NCI-H774 (cell line): ENCODE measurements at regions not wholly inside any gene's neighbourhood (a gene's known extent, or its start where the extent isn't known, plus 50 kb on each side); places are given as distances from the start of the nearest gene placed in this dataset.
"Not testable (repeated sequence)": the region's sequence is repeated elsewhere in the genome, so short reads cannot be mapped to it uniquely, and the experiment has no call there.

ENCODE experiments used
- DNase-seq: peaks from one replicate; lab custom pipeline; 2025; lab: John Stamatoyannopoulos, UW

DNA sequence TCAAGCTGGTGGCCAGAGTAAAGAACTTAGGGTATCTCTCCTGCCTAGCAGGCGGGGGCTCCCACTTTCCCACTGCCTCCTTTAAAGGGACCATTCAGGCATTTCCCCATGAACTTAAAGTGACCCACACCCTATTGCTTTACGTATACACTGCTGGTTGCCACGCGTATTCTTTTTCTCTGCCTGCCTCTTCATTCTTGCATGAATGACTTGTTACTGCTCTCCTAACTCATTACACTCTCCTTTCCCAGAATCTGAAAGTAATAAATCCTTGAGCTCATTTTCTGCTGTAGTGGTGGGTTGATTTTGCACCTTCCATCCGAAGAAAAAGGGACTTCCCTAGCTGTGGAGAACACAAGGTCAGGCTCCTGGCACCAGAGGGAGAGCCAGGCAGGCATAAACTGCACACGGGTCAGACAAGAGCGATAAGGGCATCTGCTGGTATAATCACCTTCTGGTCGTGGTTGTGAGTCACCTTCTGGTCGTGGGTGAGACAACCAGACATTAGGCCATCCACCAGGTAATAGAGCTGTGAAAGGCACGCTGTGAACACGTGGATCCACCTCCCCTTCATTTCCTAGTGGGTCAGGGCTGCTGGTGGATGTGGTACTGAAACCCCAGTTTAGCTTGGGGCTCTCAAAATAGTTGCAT lies 950.3 kb downstream of the SOCS6 start:
- peak; percentile 1 for DNase-seq

DNA sequence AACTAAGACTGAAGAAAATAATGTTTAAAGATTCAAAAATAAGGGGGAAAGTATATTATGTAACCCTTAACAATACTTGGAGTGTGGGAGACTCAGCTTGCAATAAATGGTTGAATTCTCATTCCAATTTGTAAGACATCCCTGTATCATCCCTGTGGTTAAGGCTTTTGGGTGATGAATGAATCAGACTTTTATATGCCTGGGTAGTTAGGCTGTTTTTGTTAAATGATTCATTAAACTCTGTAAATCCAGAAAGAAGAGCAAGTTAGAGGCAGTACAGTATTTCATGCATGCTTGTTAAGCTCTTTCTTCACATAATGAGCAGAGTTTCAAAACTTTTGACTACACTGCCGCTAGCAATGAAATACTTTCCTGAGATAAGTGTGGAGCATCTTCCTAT lies 948.8 kb downstream of the SOCS6 start:
- no peak for DNase-seq

DNA sequence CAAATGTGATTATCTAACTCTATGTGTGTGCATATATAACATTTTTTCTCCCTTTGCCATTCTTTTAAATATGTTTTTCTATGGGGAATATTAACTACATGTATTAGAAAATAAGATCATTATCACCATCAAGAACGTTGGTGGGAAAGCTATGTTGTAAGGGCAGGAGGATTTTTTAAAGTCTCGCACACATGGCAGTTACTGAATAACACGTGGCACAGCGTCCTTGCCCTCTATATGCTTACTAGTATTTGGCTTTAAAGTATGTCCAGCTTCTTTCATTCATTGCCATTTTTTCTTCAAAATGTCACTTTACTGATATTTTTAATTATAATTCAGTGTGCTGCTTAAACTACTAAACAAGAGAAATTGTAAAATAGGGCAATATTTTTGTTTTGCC lies 944.3 kb downstream of the SOCS6 start:
- no peak for DNase-seq

DNA sequence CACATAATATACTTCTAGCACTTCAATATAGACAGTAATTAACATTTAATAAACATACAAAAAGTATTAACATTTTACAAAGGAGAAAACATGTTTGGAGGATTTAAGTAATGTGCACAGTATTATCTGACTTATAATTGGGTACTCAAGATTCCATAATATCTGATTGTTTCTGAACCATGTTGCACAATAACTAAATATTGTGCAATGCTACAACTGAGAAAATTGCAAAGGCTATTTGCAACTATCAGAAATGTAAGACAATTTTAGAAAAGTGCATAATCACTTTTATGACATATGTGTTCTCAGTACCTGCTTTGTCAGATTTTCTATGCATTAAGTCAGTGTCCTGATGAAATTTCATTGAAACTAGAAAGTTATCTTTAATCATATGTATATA lies 934.6 kb downstream of the SOCS6 start:
- no peak for DNase-seq

DNA sequence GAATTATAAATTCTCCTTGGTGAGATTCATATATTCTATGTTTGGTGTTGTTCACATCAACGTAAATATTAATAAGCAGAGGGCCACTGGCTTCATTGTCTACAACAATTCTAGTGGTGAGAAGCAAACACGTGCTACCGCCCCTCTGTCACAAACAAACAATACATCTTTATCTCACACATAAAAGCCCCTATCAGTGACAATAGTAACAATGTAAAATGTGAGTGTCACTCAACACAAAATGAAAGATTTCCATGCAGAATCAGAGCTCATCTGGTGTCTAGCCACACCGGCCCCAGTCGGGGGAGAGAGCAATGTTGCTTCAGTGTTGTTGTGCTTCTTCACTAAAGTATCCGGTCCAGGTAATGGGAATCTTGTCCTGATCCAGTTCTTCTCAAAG lies 932.6 kb downstream of the SOCS6 start:
- DNase-seq, result no peak

DNA sequence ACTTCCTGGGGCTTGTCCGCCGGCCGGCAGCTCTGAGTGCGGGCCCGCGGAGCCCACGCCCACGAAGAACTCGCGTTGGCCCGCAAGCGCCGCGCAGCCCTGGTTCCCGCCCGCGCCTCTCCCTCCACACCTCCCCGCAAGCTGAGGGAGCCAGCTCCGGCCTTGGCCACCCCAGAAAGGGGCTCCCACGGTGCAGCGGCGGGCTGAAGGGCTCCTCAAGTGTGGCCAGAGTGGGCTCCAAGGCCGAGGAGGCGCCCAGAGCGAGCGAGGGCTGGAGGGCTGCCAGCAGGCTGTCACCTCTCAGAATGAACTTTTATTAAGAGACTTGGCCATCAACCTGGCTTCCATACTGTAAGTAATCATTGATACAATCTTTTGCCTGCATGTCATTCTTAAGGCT lies 923.9 kb downstream of the SOCS6 start:
- DNase-seq, result not testable (repeated sequence)

DNA sequence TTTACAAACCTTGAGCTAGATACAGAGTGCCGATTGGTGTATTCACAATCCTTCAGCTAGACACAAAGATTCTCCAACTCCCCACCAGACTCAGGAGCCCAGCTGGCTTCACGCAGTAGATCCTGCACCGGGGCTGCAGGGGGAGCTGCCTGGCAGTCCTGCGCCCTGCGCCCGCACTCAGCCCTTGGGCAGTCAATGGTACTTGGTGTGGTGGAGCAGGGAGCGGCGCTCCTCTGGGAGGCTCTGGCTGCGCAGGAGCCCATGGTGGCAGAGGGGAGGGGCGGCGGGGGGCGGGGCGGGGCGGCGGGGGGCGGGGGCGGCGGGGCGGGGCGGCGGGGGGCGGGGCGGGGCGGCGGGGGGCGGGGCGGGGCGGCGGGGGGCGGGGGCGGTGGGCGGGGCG lies 923.4 kb downstream of the SOCS6 start:
- DNase-seq, result no peak

DNA sequence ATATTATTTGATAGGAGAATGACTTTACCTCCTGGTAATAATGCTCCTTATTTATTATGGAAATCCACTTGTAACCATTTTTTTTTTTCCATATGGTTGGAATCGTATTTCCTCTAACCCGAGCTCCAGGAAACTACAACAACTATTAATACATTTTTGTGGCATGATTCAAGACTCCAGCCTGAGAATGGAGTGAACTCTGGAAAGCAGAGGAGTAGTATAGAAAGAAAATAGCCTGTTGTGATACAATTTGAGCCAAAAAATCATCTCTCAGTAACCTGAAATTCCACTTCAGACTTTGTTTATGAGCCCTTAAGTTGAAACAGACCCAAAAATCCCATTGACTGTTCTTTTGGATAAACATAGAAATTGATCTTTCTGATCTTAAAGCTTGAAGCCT lies 921.1 kb downstream of the SOCS6 start:
- DNase-seq, result no peak

DNA sequence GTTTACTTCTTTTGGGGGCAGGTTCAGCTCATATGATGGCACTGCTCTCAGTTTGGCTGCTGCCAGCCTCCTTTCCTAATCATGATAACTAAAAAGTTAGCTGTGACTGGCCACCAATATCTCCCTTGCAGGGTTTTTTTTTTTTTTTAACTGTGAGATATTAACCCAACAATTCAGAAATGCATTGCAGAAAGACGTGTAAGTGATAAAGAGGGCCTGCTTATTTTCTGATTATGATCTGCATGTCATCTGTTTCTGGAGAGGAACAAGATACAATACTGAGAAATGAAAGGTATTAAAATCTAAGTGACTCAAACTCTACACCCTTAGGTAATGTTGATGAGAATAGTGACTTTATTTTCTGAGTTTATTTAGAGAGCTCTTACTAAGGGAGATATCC lies 905.6 kb downstream of the SOCS6 start:
- no peak for DNase-seq

DNA sequence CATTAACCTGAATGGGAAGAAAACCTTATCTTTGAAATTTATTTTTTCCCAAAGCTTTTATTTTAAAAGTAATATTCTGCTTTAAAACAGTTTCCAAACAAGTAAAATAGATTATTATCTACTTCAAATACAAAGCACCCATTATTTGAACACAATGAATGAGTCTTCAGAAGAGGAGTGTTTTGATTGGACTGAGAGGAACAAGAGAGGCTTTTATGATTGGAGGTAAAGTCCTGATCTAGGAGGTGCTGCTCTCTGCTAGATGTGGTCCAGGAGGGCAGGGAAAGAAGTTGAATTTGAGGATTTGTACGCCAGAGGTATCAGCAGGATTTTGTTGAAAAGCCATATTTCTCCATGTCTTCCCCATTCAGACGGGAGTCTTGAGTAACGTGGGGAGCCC lies 900.7 kb downstream of the SOCS6 start:
- no peak for DNase-seq

DNA sequence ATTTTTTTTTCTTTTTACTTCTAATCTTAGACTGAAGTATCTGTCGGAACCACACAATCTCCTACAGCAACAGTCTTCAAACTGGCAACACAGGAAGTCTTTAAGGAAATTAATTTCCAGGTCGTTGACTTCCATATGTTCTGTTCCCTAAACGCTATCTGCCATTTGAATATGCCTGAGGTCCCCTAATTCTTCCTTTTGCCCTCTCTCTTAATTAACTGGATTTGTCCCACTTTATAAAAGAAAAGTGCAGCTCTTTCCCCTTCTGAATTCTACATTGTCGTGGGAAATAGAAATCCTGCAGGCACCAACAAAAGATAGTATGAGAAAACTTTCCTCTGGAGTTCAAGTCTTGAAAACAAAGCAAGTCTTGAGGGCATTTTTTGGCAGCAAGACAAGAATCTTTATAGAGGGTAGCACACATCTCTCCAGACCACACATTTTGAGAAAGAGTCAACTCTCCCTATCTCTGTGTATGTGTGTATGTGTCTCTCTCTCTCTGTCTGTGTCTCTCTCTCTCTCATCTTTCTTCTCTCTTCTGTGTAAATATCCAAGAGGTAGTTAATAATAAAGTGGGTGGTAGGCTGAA lies 879.8 kb downstream of the SOCS6 start:
- DNase-seq, result no peak

DNA sequence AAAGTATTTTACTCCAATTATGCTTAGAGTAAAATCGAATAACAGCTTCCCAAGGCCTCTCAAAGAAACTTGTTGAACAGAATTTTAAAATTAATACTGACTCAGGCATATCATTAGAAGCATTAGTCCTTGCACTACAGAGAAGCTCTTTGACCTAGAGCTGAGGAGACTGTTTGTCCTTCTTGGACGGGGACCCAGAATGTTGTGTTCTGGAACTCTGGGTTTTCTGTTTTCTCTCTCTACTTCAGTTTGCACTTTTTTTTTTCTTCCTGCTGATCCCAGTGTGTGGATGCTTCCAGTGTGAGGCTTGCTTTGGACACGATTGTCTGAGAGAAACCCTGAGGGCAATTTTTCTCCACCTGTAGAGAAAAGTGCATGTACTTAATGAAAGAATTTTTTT lies 847.6 kb downstream of the SOCS6 start:
- DNase-seq, result no peak

DNA sequence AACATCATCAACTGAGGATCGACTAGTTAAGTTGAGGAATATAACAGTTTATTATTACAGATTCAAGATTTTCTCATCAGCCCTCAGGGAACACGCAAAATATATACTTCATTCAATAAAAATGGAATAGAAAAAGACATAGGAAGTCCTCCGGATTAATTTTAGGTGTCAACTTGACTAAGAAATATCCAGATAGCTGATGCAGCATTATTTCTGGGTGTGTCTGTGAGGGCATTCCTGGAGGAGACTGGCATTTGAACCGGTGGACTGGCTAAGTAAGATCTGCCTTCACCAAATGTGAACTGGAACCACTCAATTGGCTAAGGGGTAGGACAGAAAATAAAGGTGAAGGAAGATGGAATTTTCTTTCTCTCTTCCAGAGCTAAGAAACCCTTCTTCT lies 845.3 kb downstream of the SOCS6 start:
- DNase-seq, result no peak

DNA sequence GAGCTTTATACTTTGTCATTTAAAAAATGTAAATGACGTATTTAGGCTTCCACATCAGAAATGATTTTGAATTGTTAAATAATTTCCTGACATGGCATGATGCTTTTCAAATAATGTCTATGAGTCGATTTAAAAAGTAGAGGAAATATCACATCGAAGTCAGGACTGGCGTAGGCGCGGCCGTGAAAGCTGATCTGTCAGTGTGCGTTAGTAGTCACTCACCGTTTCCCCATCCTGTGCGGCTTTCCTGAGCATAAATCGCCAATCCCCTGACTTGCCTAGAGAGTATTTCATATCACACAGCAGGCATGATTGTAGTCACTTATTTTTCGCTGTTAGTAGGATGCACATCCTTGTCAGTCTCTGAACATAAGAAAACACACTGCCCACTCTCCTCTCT lies 843.1 kb downstream of the SOCS6 start:
- no peak for DNase-seq

DNA sequence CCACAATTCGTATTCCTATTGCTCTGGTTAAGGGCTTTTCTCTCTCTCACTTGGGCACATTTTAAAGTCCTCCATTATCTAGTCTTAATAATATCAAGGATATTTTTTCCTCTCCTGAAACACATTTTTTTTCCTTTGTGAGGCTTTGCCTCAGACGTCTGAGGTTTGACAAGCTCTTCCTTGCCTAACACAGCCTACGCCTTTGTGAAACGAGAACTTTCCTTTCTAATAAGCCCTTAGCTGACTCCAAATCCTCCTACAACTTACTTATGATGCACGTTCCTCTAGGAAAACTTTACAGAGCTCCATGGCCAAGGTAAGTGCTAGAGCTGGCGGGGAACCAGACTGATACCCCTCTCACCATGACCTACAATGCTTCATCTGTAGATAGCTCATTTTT lies 841.5 kb downstream of the SOCS6 start:
- DNase-seq, result no peak

DNA sequence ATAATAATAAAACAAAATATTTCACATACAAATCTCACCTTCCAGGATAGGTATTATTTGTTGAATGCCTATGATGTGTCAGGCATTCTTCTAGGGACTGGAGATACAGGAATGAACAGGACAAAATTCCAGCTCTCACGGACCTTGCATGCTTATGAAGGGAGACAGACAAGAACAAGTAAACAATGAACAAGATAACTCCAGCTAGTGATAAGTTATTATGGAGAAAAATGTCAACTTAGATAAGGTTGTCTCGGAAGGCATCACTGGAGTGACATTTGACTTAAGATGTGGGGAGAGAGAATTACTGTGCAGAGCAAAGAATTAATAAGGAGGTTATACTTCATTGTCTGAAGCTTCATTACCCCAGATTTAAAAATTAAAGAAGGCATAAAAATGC lies 836.7 kb downstream of the SOCS6 start:
- DNase-seq, result no peak

DNA sequence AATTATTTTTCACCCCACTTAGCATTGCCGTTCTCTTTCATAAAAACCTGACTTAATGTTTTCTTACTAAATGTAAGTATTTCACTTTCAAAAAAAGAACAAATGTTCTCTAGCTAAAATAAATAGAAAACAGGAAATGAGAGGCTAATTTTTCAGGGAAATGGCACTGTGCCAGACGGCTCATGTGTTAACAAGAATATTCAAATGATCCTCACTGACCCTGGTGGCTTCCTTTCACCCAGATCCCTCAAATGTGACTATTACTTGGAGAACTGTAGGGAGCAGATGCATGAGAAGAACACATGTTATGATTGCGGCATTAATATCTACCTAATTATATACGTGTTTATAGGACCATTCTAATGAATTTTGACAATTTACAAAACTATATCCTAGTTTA lies 827.7 kb downstream of the SOCS6 start:
- DNase-seq, result peak; percentile 4

DNA sequence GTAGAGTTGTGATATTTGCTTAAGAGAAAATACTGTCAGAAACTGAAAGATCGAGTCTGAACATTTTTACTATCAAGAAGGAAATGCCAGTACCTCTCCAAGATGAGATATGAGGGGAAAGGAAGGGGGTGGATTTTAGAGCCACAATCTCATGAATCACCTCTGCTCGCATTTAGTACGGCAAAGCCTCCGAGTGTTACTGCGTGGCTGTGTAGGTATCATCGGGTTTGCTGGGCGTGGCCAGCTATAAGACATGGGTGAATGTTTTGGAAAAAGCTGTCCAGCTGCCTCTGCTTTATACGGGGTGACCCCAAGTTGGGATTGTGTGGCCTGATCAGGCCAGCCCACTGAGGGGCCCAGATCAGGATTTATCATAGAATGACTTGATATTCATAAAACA lies 826.4 kb downstream of the SOCS6 start:
- DNase-seq, result no peak

DNA sequence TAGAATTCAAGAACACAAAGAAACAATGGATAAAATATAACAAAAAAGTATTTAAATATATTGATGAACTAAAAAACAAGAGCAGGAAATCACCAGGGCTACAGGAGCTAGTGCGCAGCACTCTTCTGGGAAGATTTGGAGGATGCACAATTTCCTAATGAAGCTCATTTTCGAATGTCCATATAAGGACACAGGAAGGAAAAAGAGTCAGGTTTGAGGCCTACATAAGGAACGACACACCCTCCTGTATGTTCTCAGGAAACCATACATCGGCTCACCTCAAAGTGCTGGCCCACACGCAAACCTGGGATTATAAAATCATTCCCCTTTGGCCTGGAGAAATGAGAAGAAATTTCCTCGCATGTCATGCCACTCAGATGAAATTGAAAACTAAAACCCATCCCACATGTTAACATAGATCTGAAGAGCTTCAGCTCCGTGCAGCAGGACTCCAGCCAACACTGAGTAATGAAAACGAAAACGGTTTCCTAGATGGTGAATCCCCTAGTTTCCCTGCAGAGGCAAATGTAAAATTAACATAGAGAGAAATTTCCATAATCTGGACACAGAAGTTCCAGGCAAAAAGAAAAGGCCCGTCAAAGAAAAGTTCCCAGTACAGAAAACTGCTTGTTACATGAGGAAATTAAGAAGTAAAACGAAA lies 825.8 kb downstream of the SOCS6 start:
- DNase-seq, result no peak

DNA sequence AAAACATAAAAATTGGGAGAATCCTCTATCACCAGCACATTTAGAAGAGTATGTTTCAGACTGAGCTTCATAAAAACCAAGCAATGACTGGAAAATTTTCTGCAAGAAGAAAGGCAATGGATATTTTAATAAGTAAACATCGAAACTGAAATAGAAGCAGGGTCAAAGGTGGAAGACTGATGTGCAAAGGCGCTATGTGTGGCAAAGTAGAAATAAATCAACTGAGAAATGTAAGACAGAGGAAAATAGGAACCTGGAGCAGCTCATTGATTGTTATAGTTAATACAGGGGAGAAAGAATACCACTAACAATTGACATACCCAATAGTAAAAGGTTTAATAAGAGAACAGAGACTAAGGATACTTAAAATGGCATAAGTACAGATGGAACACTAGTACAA lies 818.4 kb downstream of the SOCS6 start:
- DNase-seq, result no peak

DNA sequence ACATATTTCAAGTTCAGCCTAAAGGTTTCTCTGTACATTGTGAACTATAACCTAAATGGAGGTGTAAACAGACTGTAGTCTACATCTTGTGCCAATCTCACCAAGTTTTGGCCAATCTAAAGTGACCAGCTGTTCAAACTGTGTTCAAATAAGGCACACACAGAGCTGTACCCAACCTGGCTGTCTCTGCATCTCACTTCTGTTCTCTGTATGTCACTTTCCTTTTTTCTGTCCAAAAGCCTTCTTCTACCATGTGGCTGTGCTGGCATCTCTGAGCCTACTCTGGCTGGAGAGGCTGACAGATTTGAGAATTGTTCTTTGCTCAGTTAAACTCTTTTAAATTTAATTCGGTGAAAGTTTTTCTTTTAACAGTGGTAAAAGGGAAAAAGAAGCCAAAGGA lies 817.9 kb downstream of the SOCS6 start:
- DNase-seq, result no peak

DNA sequence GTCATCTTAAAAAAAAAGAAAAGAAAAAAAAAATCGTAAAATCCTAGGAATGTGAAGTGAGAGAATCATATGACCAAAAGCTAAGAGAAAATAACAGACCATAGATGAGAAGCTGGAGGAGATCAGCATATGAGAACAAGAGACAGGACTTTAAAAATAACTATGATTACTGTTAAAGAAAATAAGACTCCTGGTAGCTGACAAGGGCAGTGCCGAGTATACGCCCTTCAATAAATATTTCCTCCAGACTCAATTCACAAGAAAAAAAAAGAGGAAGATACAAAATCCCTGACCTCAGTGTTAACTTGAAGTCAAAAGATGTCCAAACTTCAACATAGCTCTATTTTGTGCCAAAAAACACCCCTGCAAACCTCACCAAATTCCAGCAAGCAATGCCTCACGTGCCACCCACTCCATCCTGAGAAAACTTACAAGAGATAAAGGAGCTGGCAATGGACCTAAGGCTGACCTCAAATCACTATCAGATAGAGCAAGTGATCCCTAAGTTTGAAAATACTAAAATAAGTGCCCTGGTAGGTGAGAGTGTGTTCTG lies 817.2 kb downstream of the SOCS6 start:
- DNase-seq, result no peak

DNA sequence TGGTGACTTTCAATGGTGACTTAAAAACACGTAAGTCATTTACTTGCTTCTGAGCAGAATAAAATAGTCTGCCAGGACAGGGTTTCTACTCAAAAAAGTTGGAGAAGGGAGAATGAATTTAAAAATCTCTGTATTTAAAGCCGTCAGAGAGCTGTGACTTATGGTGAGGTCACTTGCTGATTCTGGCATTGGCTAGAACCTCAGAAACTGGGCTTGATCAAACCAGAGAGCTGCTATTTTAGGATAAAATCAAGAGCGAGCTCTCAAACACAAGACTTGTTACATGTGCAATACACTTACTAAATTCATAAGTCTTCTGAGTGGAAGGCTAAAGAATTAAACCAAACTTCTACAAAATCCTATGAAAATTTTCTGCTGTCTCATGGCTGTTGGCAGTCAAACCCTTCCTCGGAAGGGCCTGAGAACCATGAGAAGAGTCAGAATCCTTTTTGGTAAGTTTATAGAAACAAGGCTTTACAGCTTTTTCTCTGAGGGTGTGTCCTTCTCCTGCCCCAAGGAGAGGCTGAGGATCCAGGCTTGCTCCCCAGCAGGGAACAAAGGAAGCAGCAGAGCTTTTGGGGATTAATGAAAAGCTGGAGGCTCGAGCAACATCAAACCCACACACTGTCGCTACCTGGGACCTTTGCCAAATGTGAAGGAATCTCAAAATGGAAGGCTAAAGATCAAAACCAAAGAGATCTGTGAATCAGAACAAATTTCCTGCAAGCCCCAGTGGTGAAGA lies 816.4 kb downstream of the SOCS6 start:
- no peak for DNase-seq
